ENCODE measurements at regions not wholly inside any gene's neighbourhood (a gene's known extent, or its start where the extent isn't known, plus 50 kb on each side); places are given as distances from the start of the nearest gene placed in this dataset.

- DNase-seq, result no peak
Observed at GRCh38 chr20:48261398-48261910, 476.2 kb upstream of the SULF2 start.

- DNase-seq, result no peak
Observed at GRCh38 chr20:48260129-48260756, 475.0 kb upstream of the SULF2 start.

- DNase-seq, result no peak
Observed at GRCh38 chr20:48259456-48259855, 474.2 kb upstream of the SULF2 start.

- no peak for DNase-seq
Observed at GRCh38 chr20:48257833-48258232, 472.6 kb upstream of the SULF2 start.

GRCh38 chr20:48247961-48248360 is 462.7 kb upstream of the SULF2 start:
- no peak for DNase-seq

- DNase-seq, result no peak
Observed at GRCh38 chr20:48246061-48246790, 460.9 kb upstream of the SULF2 start.

GRCh38 chr20:48242623-48243022 is 457.3 kb upstream of the SULF2 start:
- DNase-seq, result no peak

- DNase-seq, result no peak
Observed at GRCh38 chr20:48241482-48241881, 456.2 kb upstream of the SULF2 start.

GRCh38 chr20:48238781-48239180 is 453.5 kb upstream of the SULF2 start:
- DNase-seq, result no peak

GRCh38 chr20:48238326-48238725 is 453.0 kb upstream of the SULF2 start:
- DNase-seq, result no peak

GRCh38 chr20:48236000-48236970 is 451.0 kb upstream of the SULF2 start:
- DNase-seq, result no peak

- no peak for DNase-seq
Observed at GRCh38 chr20:48234951-48235350, 449.7 kb upstream of the SULF2 start.

- DNase-seq, result no peak
Observed at GRCh38 chr20:48231253-48231930, 446.1 kb upstream of the SULF2 start.

- no peak for DNase-seq
Observed at GRCh38 chr20:48230216-48230615, 444.9 kb upstream of the SULF2 start.

GRCh38 chr20:48227381-48227780 is 442.1 kb upstream of the SULF2 start:
- DNase-seq, result no peak

- DNase-seq, result no peak
Observed at GRCh38 chr20:48226642-48227041, 441.4 kb upstream of the SULF2 start.

- no peak for DNase-seq
Observed at GRCh38 chr20:48224533-48225050, 439.3 kb upstream of the SULF2 start.

- no peak for DNase-seq
Observed at GRCh38 chr20:48223715-48224114, 438.4 kb upstream of the SULF2 start.

GRCh38 chr20:48222595-48223180 is 437.4 kb upstream of the SULF2 start:
- no peak for DNase-seq

GRCh38 chr20:48220033-48220633 is 434.9 kb upstream of the SULF2 start:
- no peak for DNase-seq

GRCh38 chr20:48219306-48219705 is 434.0 kb upstream of the SULF2 start:
- DNase-seq, result no peak

- DNase-seq, result no peak
Observed at GRCh38 chr20:48217190-48217589, 431.9 kb upstream of the SULF2 start.

Measured in NCI-H1105 (cell line).